GM19023 (cell line): ENCODE measurements at regions not wholly inside any gene's neighbourhood (a gene's known extent, or its start where the extent isn't known, plus 50 kb on each side); places are given as distances from the start of the nearest gene placed in this dataset.

Experiments
- ATAC-seq: cut with Tn5 transposase; IDR thresholded peaks from one replicate; pipeline ENCODE4 v1.9.1; 2021; ENCODE audit warnings: mild to moderate bottlenecking, moderate library complexity; ENCODE audit not compliant: unreplicated experiment

DNA sequence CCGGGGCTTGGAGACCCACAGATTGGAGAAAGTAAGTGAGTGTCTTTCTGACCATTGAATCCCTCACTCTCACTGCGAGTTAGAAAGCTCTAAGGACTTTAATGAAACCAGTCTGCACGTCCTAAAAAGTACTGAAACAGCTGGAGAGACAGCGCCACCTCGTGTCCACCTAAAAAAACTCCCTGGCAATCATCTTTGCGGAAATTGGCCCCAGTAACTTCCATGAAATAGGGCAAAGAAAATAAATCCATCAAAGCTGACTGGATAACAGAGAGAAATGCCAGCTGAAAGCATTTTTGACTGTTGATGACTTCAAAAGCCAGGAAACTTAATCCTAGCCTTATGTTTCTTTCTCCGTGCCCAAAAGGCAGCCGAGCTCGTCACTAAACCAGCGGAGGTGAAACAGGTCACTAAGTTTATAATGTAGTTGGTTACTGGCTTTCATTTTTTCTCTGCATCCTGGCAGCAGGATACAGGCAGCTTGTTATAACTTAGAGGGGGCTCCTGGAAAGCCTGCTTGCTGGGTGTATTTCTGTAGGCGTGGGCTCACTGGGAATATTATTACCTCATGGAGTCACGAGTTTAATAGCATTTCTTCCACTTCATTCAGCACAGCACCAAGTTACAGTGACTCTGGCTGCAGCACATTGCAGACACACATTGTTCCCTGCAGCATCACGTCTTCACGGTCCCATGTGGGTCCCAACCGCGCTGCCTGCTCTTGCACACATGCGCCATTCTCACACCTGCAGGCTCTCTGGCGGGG lies 266.5 kb downstream of the HRH4 start:
- ATAC-seq, result peak; percentile 54

DNA sequence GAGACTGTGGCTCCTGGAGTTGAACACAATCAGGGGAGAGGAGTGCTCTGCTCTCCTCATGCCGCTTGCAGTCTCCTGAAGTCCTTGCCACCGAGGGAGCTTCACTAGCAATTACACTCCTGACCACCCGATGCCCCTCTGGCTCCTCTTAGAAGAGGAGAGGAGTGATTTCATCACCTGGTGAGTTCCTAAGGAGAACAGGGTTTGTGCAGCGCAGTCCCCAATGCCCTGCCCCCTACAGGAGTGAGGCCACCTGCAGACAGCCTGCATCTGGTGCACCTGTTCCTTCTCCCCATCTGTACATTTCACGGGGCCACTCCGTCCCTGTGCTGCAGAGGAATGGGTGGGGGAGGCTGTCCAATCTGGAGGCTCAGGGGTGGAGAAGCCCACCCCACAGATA lies 267.2 kb downstream of the HRH4 start:
- no peak for ATAC-seq

DNA sequence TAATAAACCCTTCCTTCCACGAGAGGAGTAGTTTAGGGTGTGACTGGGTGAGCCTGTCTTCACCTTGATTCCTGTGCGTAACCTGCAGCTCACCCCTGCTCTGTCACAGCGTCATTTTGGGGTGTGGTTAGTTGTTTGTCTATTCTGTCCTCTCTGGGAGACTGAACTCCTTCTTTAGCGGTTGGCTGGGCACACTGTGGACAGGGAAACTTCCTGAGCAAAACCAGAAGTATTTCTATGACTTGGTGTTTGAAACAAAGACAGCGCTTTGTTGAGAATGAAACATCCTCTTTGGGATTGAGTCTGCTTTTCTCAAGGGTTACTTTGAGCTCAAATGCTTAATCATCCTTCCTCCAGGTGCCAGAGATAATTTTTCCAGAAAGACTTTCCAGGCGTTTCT lies 270.7 kb downstream of the HRH4 start:
- no peak for ATAC-seq

DNA sequence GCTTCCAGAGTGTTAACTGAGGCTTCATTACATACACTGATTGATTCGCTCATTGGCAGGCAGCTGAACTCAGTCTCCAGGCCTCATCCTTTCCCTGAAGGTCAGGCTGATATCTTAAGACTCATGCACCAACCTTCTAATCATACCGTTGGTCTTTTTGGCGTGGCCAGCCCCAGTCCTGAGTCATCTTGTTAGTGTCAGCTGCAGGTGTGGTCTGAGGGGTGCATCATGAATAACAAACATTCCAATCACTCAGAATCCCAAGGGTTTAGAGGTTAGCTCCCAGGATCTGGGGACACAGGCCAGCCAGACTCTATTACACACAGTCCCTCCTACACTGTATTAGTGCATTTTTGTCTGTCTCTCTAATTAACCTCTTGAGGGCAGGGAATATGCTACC lies 271.5 kb downstream of the HRH4 start:
- no peak for ATAC-seq

DNA sequence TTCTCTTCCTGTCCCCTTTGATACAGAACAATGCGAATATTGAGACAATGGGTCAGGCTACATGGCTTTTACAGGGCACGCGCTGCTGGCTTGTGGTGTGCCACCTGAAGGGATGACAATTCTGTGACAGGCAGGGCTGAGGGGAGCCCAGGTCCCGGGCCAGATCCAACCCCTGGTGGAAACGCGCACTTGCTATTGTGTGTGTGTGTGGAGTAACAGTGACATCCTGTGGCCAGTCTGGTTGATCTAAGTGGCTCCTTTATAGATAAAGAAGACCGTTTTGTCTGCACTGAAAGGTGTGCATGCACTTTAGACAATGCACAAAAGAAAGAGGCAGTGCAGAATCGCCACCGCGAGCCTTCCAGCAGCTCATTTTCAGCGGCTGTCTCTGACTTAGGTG lies 273.6 kb downstream of the HRH4 start:
- no peak for ATAC-seq

DNA sequence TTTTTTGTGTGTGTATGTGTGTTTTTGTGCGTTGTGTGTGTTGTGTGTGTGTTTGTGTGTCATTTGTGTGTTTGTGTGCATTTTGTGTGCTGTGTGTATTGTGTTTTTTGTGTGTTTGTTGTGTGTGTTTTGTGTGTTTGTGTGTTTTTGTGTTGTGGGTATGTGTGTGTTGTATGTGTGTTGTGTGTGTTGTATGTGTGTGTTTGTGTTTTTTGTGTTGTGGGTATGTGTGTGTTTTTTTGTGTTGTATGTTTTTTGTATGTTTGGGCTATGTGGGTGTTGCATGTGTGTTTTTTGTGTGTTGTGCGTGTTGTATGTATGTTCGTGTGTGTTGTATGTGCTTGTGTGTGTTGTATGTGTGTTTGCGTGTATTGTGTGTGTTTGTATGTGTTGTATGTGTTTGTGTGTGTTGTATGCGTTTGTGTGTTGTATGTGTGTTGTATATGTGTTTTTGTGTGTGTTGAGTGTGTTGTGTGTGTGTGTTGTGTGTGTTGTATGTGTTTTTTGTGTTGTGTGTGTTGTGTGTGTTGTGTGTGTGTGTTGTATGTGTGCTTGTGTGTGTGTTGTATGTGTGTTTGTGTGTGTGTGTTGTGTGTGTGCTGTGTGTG lies 275.3 kb downstream of the HRH4 start:
- ATAC-seq, result no peak

DNA sequence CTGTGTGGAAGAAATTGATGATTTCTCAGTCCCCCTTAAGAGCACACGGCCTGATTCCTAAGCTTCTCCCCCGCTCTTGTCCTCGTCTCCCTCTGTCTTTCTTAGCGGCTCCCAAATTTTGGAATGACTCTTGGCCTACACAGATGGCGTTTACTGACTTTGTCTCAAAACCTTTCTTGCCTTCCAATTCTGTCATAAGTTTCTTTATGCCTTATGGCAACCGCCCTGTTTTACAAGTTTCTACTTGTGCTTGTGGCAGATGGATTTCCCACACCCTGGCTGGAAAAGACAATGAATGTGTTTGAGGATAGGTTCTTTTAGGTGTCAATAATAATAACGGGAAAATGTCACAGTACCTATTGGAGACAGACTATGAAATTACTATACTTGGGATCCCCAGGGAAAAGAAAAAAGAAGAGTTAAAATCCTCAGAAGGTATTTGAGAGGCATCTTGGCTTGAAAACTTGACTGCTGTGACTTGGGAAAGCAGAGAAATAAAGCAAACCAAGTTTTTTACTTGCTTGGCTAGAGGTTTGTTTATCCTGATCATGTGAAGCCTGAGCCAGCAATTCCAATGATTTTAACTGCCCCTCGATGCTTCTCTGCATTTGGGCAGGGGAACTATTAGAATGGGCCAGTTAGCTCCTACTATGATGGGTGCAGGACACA lies 276.4 kb downstream of the HRH4 start:
- no peak for ATAC-seq

DNA sequence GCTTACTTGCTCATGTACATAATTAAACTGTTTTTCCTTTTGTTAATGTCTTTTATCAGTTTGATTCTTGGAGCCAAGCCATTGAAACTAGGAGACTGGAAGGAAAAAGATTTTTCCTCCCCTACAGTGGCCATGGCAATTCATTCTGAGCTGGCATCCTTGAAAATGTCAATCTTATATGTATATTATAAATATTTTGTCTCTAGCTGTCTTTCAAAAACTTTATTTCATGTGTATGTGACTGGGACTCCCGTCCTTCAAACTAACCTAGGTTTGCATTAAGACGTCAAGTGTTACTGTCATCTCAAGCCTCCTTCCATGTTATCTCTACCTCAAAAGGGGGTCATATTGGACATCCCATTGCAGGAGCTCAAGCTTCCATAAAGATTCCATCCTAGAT lies 280.4 kb downstream of the HRH4 start:
- ATAC-seq, result no peak

DNA sequence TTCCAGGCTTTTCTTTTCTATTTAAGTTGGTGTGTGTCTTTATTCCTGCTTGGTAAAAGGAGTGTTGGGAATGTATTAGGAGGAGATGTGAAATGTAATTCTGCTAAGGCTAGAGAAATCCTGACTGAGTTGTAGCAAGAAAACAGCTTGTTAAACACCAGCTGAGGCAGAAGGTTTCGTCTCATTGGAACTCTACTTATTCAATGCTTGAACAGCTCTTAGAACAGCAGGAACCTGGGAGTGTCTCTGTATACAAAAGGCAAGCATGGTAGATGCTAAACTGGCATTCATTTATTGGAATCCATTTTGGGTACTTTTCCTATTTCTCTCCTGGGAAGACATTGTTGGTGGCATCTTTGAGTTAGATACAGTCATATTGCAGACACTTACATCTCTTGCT lies 280.9 kb downstream of the HRH4 start:
- no peak for ATAC-seq

DNA sequence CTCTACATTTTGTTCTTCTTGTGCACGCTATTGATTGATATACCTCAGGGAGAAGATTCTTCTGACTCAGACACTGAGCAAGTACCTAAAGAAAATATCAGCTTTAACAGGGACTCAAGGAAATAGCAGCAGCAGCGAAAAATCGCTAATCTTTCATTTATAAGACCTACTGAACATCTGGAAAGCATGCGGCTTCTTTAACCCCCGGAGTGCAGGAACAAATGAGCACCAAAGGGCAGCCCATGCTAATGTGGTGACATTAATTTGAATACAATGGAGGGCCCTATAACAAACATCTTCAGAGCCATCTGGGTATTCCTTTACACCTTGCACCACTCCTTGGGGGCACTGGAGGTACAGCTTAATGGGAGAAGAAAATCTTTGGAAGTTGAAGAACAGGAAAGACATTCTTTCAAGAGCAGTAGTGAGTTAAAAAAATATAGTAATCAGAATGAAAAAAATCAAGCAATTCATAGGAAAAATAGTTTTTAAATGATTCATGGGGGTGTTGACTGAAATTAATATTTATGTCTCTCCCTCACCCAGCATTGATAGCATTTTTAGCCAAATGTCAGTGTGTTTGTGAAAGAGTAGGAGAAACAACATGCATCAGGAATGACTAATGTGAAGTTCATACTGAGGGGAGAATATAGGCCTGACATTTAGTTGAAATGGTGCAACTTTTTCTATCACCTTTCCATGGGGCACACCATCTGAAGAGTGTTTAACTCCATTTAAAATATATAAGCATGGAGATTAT lies 281.7 kb downstream of the HRH4 start:
- no peak for ATAC-seq

DNA sequence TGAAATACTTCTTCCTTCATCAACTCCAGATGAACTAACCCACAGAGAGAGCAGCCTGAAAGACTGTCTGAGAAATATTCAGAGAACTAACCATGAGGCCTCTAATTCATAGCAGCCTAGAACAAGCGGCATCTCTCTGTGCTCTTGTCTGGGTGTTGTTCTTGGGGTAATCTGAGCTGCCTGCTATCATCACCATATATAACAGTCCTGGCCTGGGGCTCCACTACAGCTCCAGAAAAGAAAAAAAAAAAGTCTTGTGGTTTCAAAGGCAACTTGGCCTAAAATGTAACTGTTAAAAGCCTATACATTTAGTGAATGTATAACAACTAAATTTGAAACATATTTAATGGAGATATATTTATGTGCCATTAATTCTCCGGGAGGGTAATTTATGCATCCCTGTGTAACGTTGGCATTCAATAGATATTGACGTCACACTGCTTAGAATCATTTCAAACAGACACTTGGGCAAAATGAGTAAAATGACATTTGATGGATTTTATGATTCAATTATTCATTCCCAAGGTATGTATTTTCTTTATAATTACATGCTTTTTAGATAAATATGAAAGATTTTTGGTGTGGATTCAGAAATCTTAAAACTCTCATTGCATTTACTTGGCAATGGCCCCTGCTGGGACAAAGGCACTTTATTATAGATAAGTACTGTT lies 294.3 kb downstream of the HRH4 start:
- ATAC-seq, result no peak

DNA sequence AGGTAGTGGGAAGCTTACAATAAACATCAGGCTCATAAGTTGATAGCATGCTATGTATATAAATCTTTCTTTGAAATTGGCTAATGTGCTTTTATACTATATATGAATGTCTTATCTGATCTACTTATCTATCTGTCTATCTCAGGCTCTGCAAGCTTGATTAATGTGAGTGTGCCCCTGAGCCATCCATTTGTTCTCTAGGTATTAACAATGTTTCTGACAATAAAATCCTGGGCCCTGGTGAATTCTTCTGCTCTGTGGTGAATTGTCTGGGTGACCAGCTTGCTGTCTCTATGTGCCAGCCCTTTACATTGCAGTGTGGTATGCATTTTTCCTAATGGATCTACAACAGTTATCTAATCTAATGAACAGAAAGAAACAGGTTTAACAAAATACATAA lies 295.9 kb downstream of the HRH4 start:
- ATAC-seq, result no peak

DNA sequence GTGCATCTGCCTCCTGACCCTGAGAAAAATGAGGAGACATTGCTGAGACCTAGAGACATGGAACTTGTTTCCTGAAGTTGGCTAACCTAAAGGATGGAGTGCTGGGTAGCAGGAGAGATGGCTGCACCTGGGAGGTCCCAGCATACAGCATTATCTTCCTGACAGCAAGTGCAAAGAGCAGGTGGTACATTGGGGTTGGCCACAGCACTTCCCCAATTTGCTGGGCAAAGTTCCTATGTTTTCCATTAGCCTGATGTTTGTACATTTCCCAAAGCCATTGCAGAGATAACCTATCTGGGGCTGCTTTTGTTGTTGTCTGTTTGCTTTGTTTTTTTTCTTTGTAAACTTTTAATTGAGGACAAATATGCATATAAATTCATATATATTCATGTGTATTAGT lies 296.7 kb downstream of the HRH4 start:
- no peak for ATAC-seq

DNA sequence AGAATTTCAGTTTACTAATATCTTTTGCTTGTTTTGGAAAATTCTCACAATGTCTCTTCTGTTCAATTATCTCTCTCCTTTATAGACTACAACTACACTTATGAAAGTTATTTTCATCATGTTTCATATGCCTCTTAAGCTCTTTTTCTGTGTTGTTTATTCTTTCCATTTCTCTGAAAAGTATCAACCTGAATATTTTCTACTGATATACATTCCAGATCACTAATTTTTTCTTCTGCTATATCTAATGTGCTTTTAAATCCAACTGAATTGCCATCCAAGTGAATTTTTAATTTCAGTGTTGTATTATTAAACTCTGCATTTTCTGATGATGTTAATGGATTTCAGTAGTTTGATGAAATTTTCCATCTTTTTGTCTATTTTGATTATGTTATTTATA lies 301.3 kb downstream of the HRH4 start:
- ATAC-seq, result no peak

DNA sequence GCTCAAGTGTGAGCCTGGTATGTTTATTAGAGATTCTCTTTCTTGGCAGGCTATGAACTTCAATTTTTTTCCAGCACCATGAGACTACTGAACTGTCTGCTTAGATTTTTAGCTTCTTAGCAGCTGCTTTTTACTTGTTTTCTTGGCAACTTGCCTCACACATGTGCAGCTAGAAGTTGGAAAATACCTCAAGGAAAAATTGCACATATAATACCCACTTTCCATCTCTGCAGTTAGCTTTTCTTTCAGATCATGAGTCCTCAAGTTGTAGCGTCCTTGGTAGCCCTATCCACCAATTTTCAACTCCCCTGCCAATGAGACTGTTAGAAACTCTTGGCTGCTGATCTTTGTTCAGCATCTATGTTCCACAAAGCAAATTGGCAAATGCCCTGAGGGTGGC lies 302.1 kb downstream of the HRH4 start:
- no peak for ATAC-seq

DNA sequence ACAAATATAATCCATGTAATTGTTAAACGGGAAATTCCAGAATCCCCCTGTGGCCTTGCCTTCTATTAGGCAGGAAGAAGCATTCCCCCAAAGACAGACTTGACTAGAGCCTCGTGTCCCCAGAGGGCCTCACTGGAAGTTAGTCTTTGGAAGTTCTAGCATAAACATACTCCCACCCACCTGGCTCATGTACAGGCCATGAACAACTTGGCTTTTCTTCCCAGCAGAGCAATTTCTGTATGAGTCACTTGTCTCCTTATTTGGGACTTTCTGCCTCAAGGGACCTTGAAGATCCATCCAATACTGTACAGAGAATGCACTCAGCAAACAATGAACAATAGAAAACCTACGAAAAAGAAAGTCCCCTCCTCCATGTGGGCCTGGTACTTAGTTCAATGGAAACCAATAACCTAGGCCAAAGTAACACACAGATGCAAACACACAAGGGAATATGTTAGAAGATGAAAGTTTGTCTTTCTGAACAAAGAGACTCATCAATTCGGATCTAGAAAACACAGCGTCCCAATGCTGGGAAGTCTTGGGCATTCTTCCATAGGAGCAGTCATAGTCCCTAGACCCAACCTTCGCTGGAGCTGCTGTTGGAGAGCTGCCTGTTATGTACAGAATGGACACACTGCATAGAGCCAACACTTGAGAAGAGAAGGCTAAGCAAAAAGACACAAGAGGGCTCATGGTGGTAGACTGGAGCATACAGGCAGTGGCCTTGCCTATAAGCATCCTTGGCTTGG lies 303.5 kb downstream of the HRH4 start:
- ATAC-seq, result no peak

DNA sequence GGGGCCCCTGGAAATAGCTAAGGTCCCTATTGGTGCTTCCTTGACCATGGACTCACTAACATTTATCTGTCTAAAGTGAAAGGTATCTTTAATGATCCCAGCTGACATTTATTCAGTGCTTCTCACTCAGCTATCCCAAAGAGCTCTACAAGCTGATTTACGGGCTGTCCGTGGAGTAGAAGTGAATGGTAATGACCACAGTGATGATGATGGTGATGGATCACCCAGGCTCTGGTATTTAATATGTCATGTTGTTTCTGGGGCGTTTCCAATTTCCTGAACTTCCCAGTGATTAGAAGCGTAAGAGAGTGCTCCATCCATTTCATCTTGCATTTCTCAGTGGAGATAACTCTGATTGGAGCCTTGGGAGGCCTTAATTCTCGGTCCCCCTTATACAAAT lies 304.3 kb downstream of the HRH4 start:
- ATAC-seq, result no peak

DNA sequence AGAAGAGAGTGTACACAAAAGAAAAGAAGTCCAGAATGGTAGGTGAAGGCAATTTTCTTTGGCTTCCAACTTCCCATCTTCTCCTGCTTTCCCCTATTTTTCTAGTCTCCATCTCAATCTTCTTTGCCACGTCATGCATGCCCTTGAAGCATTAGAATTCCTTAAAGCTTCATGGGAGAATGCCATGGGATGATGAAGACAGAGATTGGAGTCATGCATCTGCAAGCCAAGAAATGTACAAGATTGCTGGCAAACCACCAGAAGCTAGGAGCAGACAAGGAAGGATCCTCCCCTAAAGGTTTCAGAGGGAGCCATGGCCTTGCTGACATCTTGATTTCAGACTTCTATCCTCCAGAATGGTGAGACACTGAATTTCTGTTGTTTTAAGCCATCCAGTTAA lies 305.9 kb downstream of the HRH4 start:
- ATAC-seq, result no peak

DNA sequence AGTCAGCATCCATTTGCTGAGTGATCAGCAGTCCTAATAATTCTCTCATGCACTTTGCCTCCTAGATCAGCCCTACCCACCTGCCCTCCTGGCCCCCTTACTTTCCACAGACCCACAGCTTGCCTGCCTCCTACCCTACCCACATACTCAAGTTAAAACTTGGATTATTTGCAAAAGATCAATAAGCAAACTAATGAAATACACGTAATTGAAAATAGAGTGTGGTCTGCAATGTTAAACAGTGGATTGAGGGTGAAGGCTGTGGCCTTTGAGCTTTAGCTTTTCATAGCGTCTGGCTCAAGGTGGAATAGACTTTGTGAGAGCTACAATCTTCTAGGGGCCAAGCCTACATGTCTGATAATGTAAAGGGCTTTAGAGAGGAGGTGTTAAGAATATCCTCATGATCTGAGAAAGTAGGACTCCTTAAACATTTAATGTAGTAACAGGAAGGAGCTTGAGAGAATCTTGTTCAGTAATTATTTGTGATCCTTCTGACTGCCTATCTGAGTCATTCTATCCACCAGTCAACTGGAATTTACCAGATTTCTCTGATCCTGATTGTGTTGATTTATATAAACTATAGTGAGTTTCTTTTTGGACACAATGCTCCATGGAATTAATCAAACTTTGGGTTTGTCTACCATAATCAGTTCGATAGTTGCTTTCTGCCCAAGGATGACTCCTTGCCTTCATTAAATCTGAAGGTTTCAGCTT lies 310.0 kb downstream of the HRH4 start:
- ATAC-seq, result no peak

DNA sequence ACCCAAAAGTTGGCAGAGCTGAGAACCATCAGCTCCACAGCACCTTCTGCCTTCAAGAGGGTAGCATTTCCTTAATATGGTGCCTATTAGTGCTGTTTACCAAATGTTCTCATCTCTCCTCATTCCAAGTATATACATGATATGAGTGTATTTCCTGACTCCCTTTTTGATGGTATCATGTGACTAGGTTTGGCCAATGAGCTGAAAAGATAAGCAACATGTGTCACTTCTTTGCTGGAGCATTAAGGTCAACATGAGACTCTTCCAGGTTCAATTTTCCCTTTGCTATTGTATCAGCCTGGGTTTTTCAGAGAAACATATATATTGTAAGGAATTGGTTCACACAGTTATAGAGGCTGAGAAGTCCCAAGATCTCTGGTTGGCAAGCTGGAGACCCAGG lies 310.9 kb downstream of the HRH4 start:
- no peak for ATAC-seq
